ENCODE measurements at regions not wholly inside any gene's neighbourhood (a gene's known extent, or its start where the extent isn't known, plus 50 kb on each side); places are given as distances from the start of the nearest gene placed in this dataset.
"Not testable (repeated sequence)": the region's sequence is repeated elsewhere in the genome, so short reads cannot be mapped to it uniquely, and the experiment has no call there.

DNA sequence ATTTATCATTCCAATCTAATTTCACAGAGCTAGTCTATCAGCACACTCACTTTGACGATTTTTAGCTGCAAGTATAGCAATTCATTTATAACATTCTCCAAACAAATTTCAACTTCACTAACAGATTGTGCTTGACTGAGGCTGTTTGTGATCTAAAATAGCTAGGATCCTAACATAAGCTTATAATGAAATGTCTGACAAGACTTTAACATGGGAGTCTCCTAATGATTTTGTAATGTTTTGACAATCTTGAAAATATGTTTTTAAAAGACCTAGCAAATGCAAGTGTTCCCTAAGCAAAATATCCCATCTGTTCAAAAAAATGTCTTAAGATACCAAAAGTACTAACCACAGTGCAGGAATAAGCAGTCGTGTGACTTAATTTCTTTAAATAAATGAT, 889.5 kb upstream of the SPRY2 start:
- TF ChIP-seq, protein P1, sequence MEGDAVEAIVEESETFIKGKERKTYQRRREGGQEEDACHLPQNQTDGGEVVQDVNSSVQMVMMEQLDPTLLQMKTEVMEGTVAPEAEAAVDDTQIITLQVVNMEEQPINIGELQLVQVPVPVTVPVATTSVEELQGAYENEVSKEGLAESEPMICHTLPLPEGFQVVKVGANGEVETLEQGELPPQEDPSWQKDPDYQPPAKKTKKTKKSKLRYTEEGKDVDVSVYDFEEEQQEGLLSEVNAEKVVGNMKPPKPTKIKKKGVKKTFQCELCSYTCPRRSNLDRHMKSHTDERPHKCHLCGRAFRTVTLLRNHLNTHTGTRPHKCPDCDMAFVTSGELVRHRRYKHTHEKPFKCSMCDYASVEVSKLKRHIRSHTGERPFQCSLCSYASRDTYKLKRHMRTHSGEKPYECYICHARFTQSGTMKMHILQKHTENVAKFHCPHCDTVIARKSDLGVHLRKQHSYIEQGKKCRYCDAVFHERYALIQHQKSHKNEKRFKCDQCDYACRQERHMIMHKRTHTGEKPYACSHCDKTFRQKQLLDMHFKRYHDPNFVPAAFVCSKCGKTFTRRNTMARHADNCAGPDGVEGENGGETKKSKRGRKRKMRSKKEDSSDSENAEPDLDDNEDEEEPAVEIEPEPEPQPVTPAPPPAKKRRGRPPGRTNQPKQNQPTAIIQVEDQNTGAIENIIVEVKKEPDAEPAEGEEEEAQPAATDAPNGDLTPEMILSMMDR (IDR thresholded peaks at IDR 0.05; ENCODE audit: low read depth, low read length), result no peak
- H3K4me3 ChIP-seq (ENCODE audit: low read depth, low read length), result no peak overlapping the region

DNA sequence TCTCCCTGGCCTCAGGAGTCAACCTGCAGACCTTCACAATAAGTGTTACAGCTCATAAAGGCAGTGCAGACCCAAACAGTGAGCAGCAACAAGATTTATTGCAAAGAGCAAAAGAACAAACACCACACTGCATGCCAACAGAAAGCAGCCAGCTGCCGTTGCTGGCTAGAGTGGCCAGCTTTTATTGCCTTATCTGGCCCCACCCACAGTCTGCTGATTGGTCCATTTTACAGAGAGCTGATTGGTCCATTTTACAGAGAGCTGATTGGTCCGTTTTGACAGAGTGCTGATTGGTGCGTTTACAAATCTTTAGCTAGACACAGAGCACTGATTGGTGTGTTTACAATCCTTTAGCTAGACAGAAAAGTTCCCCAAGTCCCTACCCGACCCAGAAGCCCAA, 885.9 kb upstream of the SPRY2 start:
- not testable (repeated sequence) for H3K4me3 ChIP-seq (ENCODE audit: low read depth, low read length)

DNA sequence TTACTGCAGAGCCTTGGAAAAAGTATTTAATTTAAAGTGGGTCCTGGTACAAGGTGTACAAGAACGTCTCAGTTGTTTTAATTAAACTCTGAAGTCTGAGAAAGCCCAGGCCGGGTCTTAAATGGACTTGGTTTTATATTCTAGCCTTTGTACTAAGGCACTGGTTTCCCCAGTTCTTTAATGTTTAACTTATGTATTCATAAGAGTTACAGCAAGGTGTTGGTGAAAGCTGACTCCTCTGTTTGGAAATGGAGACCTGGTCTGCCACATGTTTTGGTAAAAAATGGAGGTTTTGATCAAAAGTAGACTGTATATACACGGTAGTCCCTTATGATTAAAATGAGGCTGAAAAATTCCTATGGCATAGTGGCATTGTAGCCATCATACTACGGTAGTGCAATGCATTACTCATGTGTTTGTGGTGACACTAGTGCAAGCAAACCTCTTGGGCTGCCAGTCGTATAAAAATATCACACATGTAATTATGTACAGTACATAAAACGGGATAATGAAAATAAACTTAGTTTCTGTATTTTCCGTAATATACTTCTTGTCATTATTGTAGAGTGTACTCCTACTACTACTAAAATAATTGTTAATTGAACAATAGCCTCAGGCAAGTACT, 883.4 kb upstream of the SPRY2 start:
- no peak overlapping the region for H3K4me3 ChIP-seq (ENCODE audit: low read depth, low read length)
- TF ChIP-seq, protein P1 (IDR thresholded peaks at IDR 0.05; ENCODE audit: low read depth, low read length), result no peak

DNA sequence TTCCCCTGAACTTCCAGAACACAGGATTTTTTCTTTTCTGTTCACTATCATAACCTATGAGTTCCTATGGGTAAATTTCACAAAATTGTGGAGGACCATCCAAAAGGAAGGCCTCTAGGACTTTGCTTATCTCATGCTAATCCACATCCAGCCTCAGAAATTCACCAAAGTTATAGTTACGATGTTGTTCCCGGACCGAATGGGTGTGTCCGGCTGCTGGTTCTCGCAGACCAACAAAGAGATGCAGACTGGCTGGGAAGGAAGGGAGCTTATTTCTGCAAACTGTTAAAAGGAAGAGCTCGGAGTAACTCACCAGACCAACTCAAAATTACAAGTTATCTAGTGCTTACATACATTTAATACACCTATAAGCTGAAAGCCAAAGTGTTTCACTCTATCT, 882.9 kb upstream of the SPRY2 start:
- no peak overlapping the region for H3K4me3 ChIP-seq (ENCODE audit: low read depth, low read length)
- TF ChIP-seq, protein P1 (IDR thresholded peaks at IDR 0.05; ENCODE audit: low read depth, low read length), result no peak

DNA sequence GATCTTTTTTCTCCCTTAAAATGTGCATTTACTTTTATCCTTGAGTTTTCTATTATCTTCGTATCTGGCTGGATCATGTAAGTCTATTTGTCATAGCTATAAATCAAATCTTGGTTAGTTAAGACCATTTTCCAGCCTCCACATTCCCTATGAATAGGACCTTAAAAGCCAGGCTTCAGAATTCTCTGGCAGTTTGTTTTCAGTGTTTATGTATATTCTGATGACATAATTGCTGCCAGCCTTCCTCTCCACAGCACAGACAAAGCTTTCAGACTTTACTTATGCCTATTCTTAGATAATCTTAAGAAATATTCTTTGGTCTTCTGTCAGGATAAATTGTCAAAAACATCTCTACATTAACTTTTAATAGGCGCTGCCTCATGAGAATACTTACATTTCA, 870.8 kb upstream of the SPRY2 start:
- TF ChIP-seq, protein P1 (IDR thresholded peaks at IDR 0.05; ENCODE audit: low read depth, low read length), result no peak
- no peak overlapping the region for H3K4me3 ChIP-seq (ENCODE audit: low read depth, low read length)

DNA sequence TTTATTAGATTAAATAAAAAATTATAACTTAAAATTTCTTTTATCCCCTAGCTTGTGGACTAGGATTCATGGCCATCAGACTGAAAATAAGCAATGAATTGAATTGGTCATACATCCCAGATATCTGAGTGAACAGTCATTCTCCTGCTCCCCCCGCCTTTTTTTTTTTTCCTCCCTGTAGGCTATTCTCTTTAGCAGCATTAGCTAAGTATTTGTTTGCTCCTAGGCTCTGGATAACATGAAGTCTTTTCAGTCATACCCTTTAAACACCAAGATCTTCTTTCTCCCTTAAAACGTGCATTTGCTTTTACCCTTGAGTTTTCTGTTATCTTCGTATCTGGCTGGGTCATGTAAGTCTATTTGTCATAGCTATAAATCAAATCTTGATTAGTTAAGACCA, 866.7 kb upstream of the SPRY2 start:
- TF ChIP-seq, protein P1 (IDR thresholded peaks at IDR 0.05; ENCODE audit: low read depth, low read length), result no peak

GRCh38 chr13:81207231-81207630, 866.3 kb upstream of the SPRY2 start:
- TF ChIP-seq, protein P1 (IDR thresholded peaks at IDR 0.05; ENCODE audit: low read depth, low read length), result no peak
- no peak overlapping the region for H3K4me3 ChIP-seq (ENCODE audit: low read depth, low read length)

More for the DNA sequence above, 866.7 kb upstream of the SPRY2 start:
- no peak overlapping the region for H3K4me3 ChIP-seq (ENCODE audit: low read depth, low read length)

DNA sequence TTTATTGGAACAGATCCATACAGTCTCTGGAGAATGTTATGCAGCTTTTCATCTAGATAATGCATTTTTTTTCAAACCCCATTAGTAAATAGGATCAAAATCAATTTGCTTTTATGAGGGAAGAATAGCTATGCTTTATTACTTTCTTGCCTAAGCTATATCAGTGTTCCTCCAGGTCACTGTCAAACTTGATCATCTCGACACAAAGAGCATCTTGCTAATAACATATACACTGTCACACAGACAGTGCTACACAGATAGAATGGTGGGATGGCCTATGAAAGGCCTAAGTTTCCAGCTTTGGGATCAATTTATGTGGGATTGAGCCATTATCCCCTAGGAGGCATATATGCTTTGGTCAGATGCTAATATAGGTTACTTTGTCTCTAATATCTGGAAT, 862.9 kb upstream of the SPRY2 start:
- H3K4me3 ChIP-seq (ENCODE audit: low read depth, low read length), result no peak overlapping the region
- TF ChIP-seq, protein P1 (IDR thresholded peaks at IDR 0.05; ENCODE audit: low read depth, low read length), result no peak

Measured in WI38 (cell line).